Kidney (tissue), 13 donors: ENCODE measurements at regions not wholly inside any gene's neighbourhood (a gene's known extent, or its start where the extent isn't known, plus 50 kb on each side); places are given as distances from the start of the nearest gene placed in this dataset.

Experiments used
- DNase-seq, 5 donors: peaks; one replicate each; pipeline ENCODE4 v3.0.0-alpha.2; 2013 to 2020
- FAIRE-seq: peaks from 2 replicates; lab custom pipeline; 2012; peaks lifted over from hg19 to GRCh38; lab: Jason Lieb, UNC
- H3K27ac ChIP-seq, 2 donors: one replicate each; pipeline ENCODE4 v1.7.0; 2013; ENCODE audit warnings: low read depth in 2 of 2, low read length in 2 of 2, inconsistent platforms in 1 of 2
- H3K27me3 ChIP-seq: one replicate; pipeline ENCODE4 v1.7.1; 2013; ENCODE audit warnings: low read length, inconsistent platforms; ENCODE audit not compliant: control insufficient read depth, insufficient read depth
- H3K36me3 ChIP-seq, 3 donors: one replicate each; pipeline versions ENCODE4 v1.7.0 to v1.7.1; 2013; ENCODE audit warnings: low read length in 3 of 3, control low read depth in 1 of 3, inconsistent platforms in 1 of 3; ENCODE audit not compliant: insufficient read depth in 3 of 3, control insufficient read depth in 2 of 3
- H3K4me1 ChIP-seq, 3 donors: one replicate each; pipeline versions ENCODE4 v1.7.0 to v1.7.1; 2013; ENCODE audit warnings: low read length in 3 of 3, inconsistent platforms in 1 of 3, low read depth in 1 of 3; ENCODE audit not compliant: control insufficient read depth in 2 of 3, insufficient read depth in 2 of 3
- H3K4me3 ChIP-seq, 3 donors: one replicate each; pipeline versions ENCODE4 v1.7.0 to v1.8.1; 2013; ENCODE audit warnings: low read length in 3 of 3, control low read depth in 1 of 3, inconsistent platforms in 1 of 3
- H3K9ac ChIP-seq, 3 donors: one replicate each; pipeline versions ENCODE4 v1.7.0 to v1.7.1; 2013; ENCODE audit warnings: low read length in 3 of 3, control low read depth in 1 of 3, inconsistent platforms in 1 of 3
- H3K9me3 ChIP-seq, 3 donors: one replicate each; pipeline versions ENCODE4 v1.7.0 to v1.7.1; 2013; ENCODE audit warnings: low read length in 3 of 3, control low read depth in 1 of 3, inconsistent platforms in 1 of 3; ENCODE audit not compliant: control insufficient read depth in 2 of 3, insufficient read depth in 1 of 3
- intact Hi-C: fragments of 100-400 bp; cut with DNase I; formaldehyde crosslinking; loops from one replicate; pipeline ENCODE4 v1.11.1; 2022
- TF ChIP-seq, protein P1 (sequence below): IDR thresholded peaks from 3 replicates; pipeline ENCODE4 v1.5.1; 2012; ENCODE audit warnings: mild to moderate bottlenecking, moderate library complexity, borderline replicate concordance; ENCODE audit not compliant: insufficient read depth; ENCODE audit errors: extremely low read depth
- donor health status: control.
- donor health status: control.
- donor health status: control.
- donor health status: control.
- donor health status: control.
- donor health status: DM: yes; HTN: yes; CAD: no.
- donor health status: Normal renal cell carcinoma (clear cell type).

DNA sequence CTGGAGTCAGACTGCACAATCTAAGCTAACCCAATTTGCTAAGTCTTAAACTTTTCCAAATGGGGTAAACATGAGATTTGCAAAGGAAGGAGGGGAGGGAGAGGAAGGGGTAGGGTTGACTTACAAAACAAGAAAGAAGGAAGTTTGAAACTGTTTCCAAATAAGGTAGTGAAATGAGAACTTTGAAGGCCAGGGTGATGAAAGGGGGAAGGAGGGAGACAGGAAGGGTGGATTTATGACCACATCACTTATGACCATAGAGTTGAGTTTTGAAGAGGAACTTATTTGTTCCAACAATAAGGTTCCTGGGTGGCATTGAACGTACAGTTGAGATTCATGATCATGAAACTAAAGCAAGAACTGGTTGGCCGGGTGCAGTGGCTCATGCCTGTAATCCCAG, 72.5 kb upstream of the DAPK1 start:
- intact Hi-C loops: no loop called here
- DNase-seq (no peak), FAIRE-seq (no peak)
- H3K9me3 ChIP-seq: no peaks in the 10 kb centered on the region
- no peak overlapping the region for H3K4me3 ChIP-seq
- no peak overlapping the region for H3K27ac ChIP-seq
- H3K4me1 ChIP-seq: peaks cover 0 to 3% (median 0%) of the 10 kb centered on the region in 3 donors
- no peaks in the 10 kb centered on the region for H3K36me3 ChIP-seq
- H3K27me3 ChIP-seq: no peaks in the 10 kb centered on the region
- no peak overlapping the region for H3K9ac ChIP-seq
- TF ChIP-seq, protein P1, sequence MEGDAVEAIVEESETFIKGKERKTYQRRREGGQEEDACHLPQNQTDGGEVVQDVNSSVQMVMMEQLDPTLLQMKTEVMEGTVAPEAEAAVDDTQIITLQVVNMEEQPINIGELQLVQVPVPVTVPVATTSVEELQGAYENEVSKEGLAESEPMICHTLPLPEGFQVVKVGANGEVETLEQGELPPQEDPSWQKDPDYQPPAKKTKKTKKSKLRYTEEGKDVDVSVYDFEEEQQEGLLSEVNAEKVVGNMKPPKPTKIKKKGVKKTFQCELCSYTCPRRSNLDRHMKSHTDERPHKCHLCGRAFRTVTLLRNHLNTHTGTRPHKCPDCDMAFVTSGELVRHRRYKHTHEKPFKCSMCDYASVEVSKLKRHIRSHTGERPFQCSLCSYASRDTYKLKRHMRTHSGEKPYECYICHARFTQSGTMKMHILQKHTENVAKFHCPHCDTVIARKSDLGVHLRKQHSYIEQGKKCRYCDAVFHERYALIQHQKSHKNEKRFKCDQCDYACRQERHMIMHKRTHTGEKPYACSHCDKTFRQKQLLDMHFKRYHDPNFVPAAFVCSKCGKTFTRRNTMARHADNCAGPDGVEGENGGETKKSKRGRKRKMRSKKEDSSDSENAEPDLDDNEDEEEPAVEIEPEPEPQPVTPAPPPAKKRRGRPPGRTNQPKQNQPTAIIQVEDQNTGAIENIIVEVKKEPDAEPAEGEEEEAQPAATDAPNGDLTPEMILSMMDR: no peak

GRCh38 chr9:87427851-87428506, 69.7 kb upstream of the DAPK1 start:
- H3K9ac ChIP-seq: no peak overlapping the region
- H3K36me3 ChIP-seq: no peaks in the 10 kb centered on the region
- H3K27me3 ChIP-seq: no peaks in the 10 kb centered on the region
- H3K9me3 ChIP-seq: no peaks in the 10 kb centered on the region
- intact Hi-C loops: no loop called here
- no peak for FAIRE-seq
- DNase-seq: no peak
- peaks cover 0 to 3% (median 0%) of the 10 kb centered on the region in 3 donors for H3K4me1 ChIP-seq
- no peak overlapping the region for H3K4me3 ChIP-seq
- TF ChIP-seq, protein P1: no peak
- H3K27ac ChIP-seq: no peak overlapping the region

GRCh38 chr9:87428659-87429058, 69.0 kb upstream of the DAPK1 start:
- Histone ChIP-seq H3K9ac (no peak overlapping the region), H3K27me3 (no peaks in the 10 kb centered on the region), H3K4me1 (peaks cover 0 to 3% (median 0%) of the 10 kb centered on the region in 3 donors), H3K9me3 (no peaks in the 10 kb centered on the region), H3K36me3 (no peaks in the 10 kb centered on the region), H3K27ac (no peak overlapping the region), H3K4me3 (no peak overlapping the region)
- intact Hi-C loops: no loop called here
- TF ChIP-seq, protein P1: no peak
- no peak for DNase-seq
- no peak for FAIRE-seq

GRCh38 chr9:87431837-87432236, 65.8 kb upstream of the DAPK1 start:
- intact Hi-C loops: no loop called here

More at GRCh38 chr9:87431837-87432236, 65.8 kb upstream of the DAPK1 start:
- FAIRE-seq (no peak), DNase-seq (no peak)
- no peak overlapping the region for H3K4me3 ChIP-seq
- H3K9me3 ChIP-seq: no peaks in the 10 kb centered on the region
- H3K27ac ChIP-seq: no peak overlapping the region
- H3K27me3 ChIP-seq: no peaks in the 10 kb centered on the region
- TF ChIP-seq, protein P1: no peak
- peaks cover 0 to 3% (median 0%) of the 10 kb centered on the region in 3 donors for H3K4me1 ChIP-seq
- no peak overlapping the region for H3K9ac ChIP-seq
- H3K36me3 ChIP-seq: no peaks in the 10 kb centered on the region
